GM06990 (cell line): ENCODE measurements at regions not wholly inside any gene's neighbourhood (a gene's known extent, or its start where the extent isn't known, plus 50 kb on each side); places are given as distances from the start of the nearest gene placed in this dataset.

Source experiments
- DNase-seq: peaks from one replicate; pipeline ENCODE4 v3.0.0-alpha.2; 2011; ENCODE audit not compliant: insufficient read length; ENCODE audit errors: extremely low read depth
- H3K27me3 ChIP-seq: replicated peaks from 2 replicates; pipeline ENCODE4 v1.6.0; 2011; ENCODE audit warnings: low read length; ENCODE audit not compliant: control insufficient read depth, insufficient read depth
- H3K36me3 ChIP-seq: 2 replicates; pipeline ENCODE4 v1.5.1; 2011; ENCODE audit warnings: low read length; ENCODE audit not compliant: control insufficient read depth, insufficient read depth
- H3K4me3 ChIP-seq: replicated peaks from 2 replicates; pipeline ENCODE4 v1.5.1; 2011; ENCODE audit warnings: low read depth, mild to moderate bottlenecking, control low read depth, low read length
- TF ChIP-seq, protein P1 (sequence below): IDR thresholded peaks from 2 replicates; pipeline ENCODE4 v1.5.1; 2011; ENCODE audit warnings: low read length, control low read depth, mild to moderate bottlenecking, inconsistent platforms; ENCODE audit not compliant: insufficient read depth, poor library complexity, severe bottlenecking

DNA sequence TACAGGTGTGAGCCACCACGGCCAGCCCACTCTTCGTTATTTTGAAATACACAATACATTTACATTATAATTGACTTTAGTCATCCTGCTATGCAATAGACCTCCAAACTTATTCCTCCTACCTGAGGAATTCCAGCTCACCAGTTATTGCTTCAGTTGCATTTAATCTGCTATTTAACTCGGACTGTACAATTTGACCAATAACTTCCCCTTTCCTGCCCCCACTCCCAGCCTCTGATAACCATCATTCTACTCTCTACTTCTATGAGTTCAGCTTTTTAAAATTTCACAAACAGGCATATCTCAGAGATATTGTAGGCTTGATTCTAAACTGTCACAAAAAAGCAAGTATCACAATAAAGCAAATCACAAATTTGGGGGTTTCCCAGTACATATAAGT is 157.0 kb downstream of the COPRS start:
- Histone ChIP-seq H3K4me3 (no peak overlapping the region), H3K36me3 (no peaks in the 10 kb centered on the region), H3K27me3 (no peaks in the 10 kb centered on the region)
- no peak for DNase-seq
- TF ChIP-seq, protein P1, sequence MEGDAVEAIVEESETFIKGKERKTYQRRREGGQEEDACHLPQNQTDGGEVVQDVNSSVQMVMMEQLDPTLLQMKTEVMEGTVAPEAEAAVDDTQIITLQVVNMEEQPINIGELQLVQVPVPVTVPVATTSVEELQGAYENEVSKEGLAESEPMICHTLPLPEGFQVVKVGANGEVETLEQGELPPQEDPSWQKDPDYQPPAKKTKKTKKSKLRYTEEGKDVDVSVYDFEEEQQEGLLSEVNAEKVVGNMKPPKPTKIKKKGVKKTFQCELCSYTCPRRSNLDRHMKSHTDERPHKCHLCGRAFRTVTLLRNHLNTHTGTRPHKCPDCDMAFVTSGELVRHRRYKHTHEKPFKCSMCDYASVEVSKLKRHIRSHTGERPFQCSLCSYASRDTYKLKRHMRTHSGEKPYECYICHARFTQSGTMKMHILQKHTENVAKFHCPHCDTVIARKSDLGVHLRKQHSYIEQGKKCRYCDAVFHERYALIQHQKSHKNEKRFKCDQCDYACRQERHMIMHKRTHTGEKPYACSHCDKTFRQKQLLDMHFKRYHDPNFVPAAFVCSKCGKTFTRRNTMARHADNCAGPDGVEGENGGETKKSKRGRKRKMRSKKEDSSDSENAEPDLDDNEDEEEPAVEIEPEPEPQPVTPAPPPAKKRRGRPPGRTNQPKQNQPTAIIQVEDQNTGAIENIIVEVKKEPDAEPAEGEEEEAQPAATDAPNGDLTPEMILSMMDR: no peak

DNA sequence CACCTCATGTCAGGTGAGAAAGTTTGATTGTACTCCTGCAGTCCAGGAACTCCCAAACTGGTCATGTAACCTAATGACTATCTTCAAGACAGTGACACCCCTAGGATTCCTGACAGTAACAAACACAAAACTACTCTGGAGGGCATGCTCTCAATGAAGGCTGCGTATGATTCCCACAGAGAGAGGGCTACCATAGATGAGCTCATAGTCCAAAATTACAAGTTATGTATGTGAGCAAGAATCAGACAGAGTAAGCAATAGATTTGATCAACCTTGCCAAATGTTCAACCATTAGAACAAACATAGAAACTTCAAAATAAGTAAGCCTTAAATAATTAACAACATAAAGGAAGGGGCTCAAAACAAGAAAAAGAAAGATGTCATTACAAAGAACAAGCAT is 158.1 kb downstream of the COPRS start:
- H3K4me3 ChIP-seq: no peak overlapping the region
- TF ChIP-seq, protein P1: no peak
- no peaks in the 10 kb centered on the region for H3K27me3 ChIP-seq
- H3K36me3 ChIP-seq: no peaks in the 10 kb centered on the region
- no peak for DNase-seq

DNA sequence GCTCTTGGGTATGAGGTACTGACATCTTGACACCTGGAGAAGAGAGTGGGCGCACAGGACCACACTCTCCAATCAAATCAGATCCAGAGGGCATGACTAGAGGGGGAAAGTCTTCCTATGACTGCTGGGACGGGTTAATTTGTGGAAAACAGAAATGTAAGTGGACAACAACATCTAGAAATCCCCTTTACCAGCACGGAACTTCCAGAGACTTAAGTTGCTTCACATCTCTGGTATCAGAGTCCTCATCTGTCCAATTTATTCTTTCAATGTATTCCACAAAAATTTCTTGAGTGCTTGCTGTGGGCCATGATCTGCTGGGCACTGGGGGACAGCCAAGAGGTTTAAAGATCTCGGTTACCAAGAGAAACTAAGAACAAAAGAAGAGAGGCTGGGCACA is 159.2 kb downstream of the COPRS start:
- Histone ChIP-seq H3K27me3 (no peaks in the 10 kb centered on the region), H3K4me3 (no peak overlapping the region), H3K36me3 (no peaks in the 10 kb centered on the region)
- TF ChIP-seq, protein P1: no peak
- DNase-seq: no peak

DNA sequence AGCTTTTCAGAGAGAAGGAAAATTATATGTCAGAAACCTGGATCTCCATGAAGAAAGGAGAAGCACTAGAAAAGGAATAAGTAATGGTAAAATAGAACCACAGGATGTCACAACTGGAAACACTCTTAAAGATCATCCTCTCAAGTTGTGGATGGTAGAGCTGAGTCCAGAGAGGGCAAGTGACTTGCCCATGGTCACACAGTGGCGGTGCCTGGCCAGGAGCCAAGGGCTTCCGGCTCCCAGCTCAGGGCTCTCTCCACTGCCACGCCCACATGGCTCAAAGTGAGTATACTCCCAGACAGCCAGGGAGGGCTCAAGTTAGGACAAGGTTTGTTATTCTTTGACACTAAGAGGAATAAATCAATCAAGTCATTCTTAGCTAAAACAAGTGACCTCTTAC is 159.8 kb downstream of the COPRS start:
- H3K36me3 ChIP-seq: no peaks in the 10 kb centered on the region
- TF ChIP-seq, protein P1: no peak
- DNase-seq: no peak
- H3K4me3 ChIP-seq: no peak overlapping the region
- H3K27me3 ChIP-seq: no peaks in the 10 kb centered on the region

DNA sequence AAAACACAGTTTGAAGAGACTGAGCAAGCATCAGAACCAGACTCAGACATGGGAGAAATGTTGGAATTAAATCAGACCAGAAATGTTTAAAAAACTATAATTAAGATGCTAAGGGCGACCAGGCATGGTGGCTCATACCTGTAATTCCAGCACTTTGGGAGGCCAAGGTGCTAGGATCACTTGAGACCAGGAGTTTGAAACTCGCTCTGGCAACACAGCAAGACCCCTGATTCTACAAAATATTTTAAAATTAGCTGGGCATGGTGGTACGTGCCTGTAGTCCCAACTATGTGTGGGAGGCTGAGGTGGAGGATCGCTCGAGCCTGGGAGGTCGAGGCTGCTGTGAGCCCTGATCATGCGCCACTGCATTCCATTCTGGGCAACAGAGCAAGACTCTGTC is 160.3 kb downstream of the COPRS start:
- DNase-seq: no peak
- TF ChIP-seq, protein P1: no peak
- Histone ChIP-seq H3K36me3 (no peaks in the 10 kb centered on the region), H3K27me3 (no peaks in the 10 kb centered on the region), H3K4me3 (no peak overlapping the region)

GRCh38 chr17:31697838-31698237 is 161.2 kb downstream of the COPRS start:
- no peak for DNase-seq
- no peak overlapping the region for H3K4me3 ChIP-seq
- no peaks in the 10 kb centered on the region for H3K36me3 ChIP-seq
- TF ChIP-seq, protein P1: no peak
- no peaks in the 10 kb centered on the region for H3K27me3 ChIP-seq
